ENCODE measurements at regions not wholly inside any gene's neighbourhood (a gene's known extent, or its start where the extent isn't known, plus 50 kb on each side); places are given as distances from the start of the nearest gene placed in this dataset.
"Not testable (repeated sequence)": the region's sequence is repeated elsewhere in the genome, so short reads cannot be mapped to it uniquely, and the experiment has no call there.

- Histone ChIP-seq H3K4me1 (peaks cover 4 to 13% (median 5%) of the 10 kb centered on the region in 3 donors), H3K27ac (no peak overlapping the region), H3K36me3 (no peaks in the 10 kb centered on the region), H3K27me3 (no peaks in the 10 kb centered on the region), H3K4me3 (no peak overlapping the region), H3K9me3 (peaks cover 0 to 28% (median 0%) of the 10 kb centered on the region in 3 donors)
- 72 to 100% methylated on average over 1 to 2 of the region's 6 CpGs for WGBS, 2 donors (ENCODE audit: low coverage in 1 of 2)
- TF ChIP-seq CTCF (IDR thresholded peaks at IDR 0.05) (peak in 3 of 4 experiments; percentile 26 to 57 (median 32)), POLR2AphosphoS5 (IDR thresholded peaks at IDR 0.05) (no peak)
- ATAC-seq: no peak
Observed at GRCh38 chr5:57650360-57651069, 167.9 kb upstream of the ACTBL2 start.

GRCh38 chr5:57642698-57643097 lies 160.1 kb upstream of the ACTBL2 start:
- no peak for ATAC-seq
- Histone ChIP-seq H3K27me3 (no peaks in the 10 kb centered on the region), H3K4me1 (no peaks in the 10 kb centered on the region), H3K27ac (no peak overlapping the region), H3K4me3 (no peak overlapping the region), H3K36me3 (no peaks in the 10 kb centered on the region), H3K9me3 (peaks cover 0 to 4% (median 0%) of the 10 kb centered on the region in 3 donors)
- WGBS, 2 donors (ENCODE audit: low coverage in 1 of 2): 93 to 100% methylated on average over 2 of the region's 2 CpGs
- TF ChIP-seq EP300 (IDR thresholded peaks at IDR 0.05) (no peak), POLR2A (IDR thresholded peaks at IDR 0.05) (no peak), CTCF (IDR thresholded peaks at IDR 0.05) (no peak), POLR2AphosphoS5 (IDR thresholded peaks at IDR 0.05) (no peak)

GRCh38 chr5:57642066-57642465 lies 159.5 kb upstream of the ACTBL2 start:
- Histone ChIP-seq H3K36me3 (no peaks in the 10 kb centered on the region), H3K9me3 (no peaks in the 10 kb centered on the region), H3K27ac (no peak overlapping the region), H3K4me1 (no peaks in the 10 kb centered on the region), H3K27me3 (no peaks in the 10 kb centered on the region), H3K4me3 (no peak overlapping the region)
- ATAC-seq: no peak
- 100% methylated on average over 2 of the region's 4 CpGs; no CpG with 5 or more reads in 1 of the 2 donors for WGBS, 2 donors (ENCODE audit: low coverage in 1 of 2)
- no peak for TF ChIP-seq EP300 (IDR thresholded peaks at IDR 0.05)
- no peak for TF ChIP-seq POLR2A (IDR thresholded peaks at IDR 0.05)
- no peak for TF ChIP-seq POLR2AphosphoS5 (IDR thresholded peaks at IDR 0.05)
- no peak for TF ChIP-seq CTCF (IDR thresholded peaks at IDR 0.05)

- 84 to 88% methylated on average over 2 to 3 of the region's 3 CpGs for WGBS, 2 donors (ENCODE audit: low coverage in 1 of 2)
- no peaks in the 10 kb centered on the region for H3K36me3 ChIP-seq
- H3K27me3 ChIP-seq: no peaks in the 10 kb centered on the region
- no peaks in the 10 kb centered on the region for H3K4me1 ChIP-seq
- ATAC-seq: no peak
- no peaks in the 10 kb centered on the region for H3K9me3 ChIP-seq
- H3K4me3 ChIP-seq: no peak overlapping the region
- H3K27ac ChIP-seq: no peak overlapping the region
- TF ChIP-seq POLR2AphosphoS5 (IDR thresholded peaks at IDR 0.05) (no peak), CTCF (IDR thresholded peaks at IDR 0.05) (no peak), POLR2A (IDR thresholded peaks at IDR 0.05) (no peak), EP300 (IDR thresholded peaks at IDR 0.05) (no peak)
Observed at GRCh38 chr5:57635146-57635777, 152.7 kb upstream of the ACTBL2 start.

- H3K4me3 ChIP-seq: no peak overlapping the region
- TF ChIP-seq EP300 (IDR thresholded peaks at IDR 0.05) (no peak), CTCF (IDR thresholded peaks at IDR 0.05) (no peak), POLR2A (IDR thresholded peaks at IDR 0.05) (no peak), POLR2AphosphoS5 (IDR thresholded peaks at IDR 0.05) (no peak)
- 64 to 100% methylated on average over 1 of the region's 1 CpG for WGBS, 2 donors (ENCODE audit: low coverage in 1 of 2)
- H3K27ac ChIP-seq: no peak overlapping the region
- no peak for ATAC-seq
- no peaks in the 10 kb centered on the region for H3K4me1 ChIP-seq
- no peaks in the 10 kb centered on the region for H3K27me3 ChIP-seq
- H3K9me3 ChIP-seq: no peaks in the 10 kb centered on the region
- H3K36me3 ChIP-seq: no peaks in the 10 kb centered on the region
Observed at GRCh38 chr5:57632937-57633336, 150.3 kb upstream of the ACTBL2 start.

- H3K4me1 ChIP-seq, H3K36me3 ChIP-seq, H3K27ac ChIP-seq, H3K4me3 ChIP-seq, H3K27me3 ChIP-seq, H3K9me3 ChIP-seq, ATAC-seq: not testable (repeated sequence)
Observed at GRCh38 chr5:57631139-57631538, 148.5 kb upstream of the ACTBL2 start.
